HT-29 (cell line): ENCODE measurements at regions not wholly inside any gene's neighbourhood (a gene's known extent, or its start where the extent isn't known, plus 50 kb on each side); places are given as distances from the start of the nearest gene placed in this dataset.
"Not testable (repeated sequence)": the region's sequence is repeated elsewhere in the genome, so short reads cannot be mapped to it uniquely, and the experiment has no call there.

ENCODE experiments used
- DNase-seq: peaks from one replicate; pipeline ENCODE4 v3.0.0-alpha.2; 2015; ENCODE audit warnings: low spot score

- no peak for DNase-seq
These were observed 630.7 kb upstream of the MMS22L start for GRCh38 chr6:97913721-97914120.

GRCh38 chr6:97914912-97915311 is 631.9 kb upstream of the MMS22L start:
- no peak for DNase-seq

- DNase-seq, result no peak
These were observed 632.5 kb upstream of the MMS22L start for GRCh38 chr6:97915537-97915936.

GRCh38 chr6:97917369-97917768 is 634.4 kb upstream of the MMS22L start:
- no peak for DNase-seq

- DNase-seq, result no peak
These were observed 636.0 kb upstream of the MMS22L start for GRCh38 chr6:97919046-97919445.

- no peak for DNase-seq
These were observed 636.6 kb upstream of the MMS22L start for GRCh38 chr6:97919631-97920030.

GRCh38 chr6:97923249-97923648 is 640.2 kb upstream of the MMS22L start:
- DNase-seq, result no peak

GRCh38 chr6:97925504-97925903 is 642.5 kb upstream of the MMS22L start:
- DNase-seq, result peak; percentile 10

- DNase-seq, result no peak
These were observed 656.6 kb upstream of the MMS22L start for GRCh38 chr6:97939440-97940168.

- DNase-seq, result peak; percentile 80
These were observed 664.8 kb upstream of the MMS22L start for GRCh38 chr6:97947841-97948240.

- no peak for DNase-seq
These were observed 675.1 kb upstream of the MMS22L start for GRCh38 chr6:97958134-97958533.

GRCh38 chr6:97963193-97963592 is 680.2 kb upstream of the MMS22L start:
- no peak for DNase-seq

- no peak for DNase-seq
These were observed 686.0 kb upstream of the MMS22L start for GRCh38 chr6:97969065-97969464.

- no peak for DNase-seq
These were observed 694.1 kb upstream of the MMS22L start for GRCh38 chr6:97977084-97977483.

- DNase-seq, result peak; percentile 49
These were observed 695.8 kb upstream of the MMS22L start for GRCh38 chr6:97978855-97979271.

GRCh38 chr6:97979285-97979684 is 696.3 kb upstream of the MMS22L start:
- DNase-seq, result not testable (repeated sequence)

GRCh38 chr6:97989451-97989850 is 706.4 kb upstream of the MMS22L start:
- no peak for DNase-seq

GRCh38 chr6:97995158-97995557 is 712.1 kb upstream of the MMS22L start:
- no peak for DNase-seq

GRCh38 chr6:98002678-98003077 is 719.7 kb upstream of the MMS22L start:
- DNase-seq, result no peak

GRCh38 chr6:98014442-98015201 is 731.6 kb upstream of the MMS22L start:
- DNase-seq, result no peak

GRCh38 chr6:98016565-98016964 is 733.5 kb upstream of the MMS22L start:
- no peak for DNase-seq

- DNase-seq, result no peak
These were observed 737.2 kb upstream of the MMS22L start for GRCh38 chr6:98020222-98020621.

- DNase-seq, result no peak
These were observed 741.3 kb upstream of the MMS22L start for GRCh38 chr6:98024359-98024758.
